Vagina (tissue), 2 donors: ENCODE measurements at regions not wholly inside any gene's neighbourhood (a gene's known extent, or its start where the extent isn't known, plus 50 kb on each side); places are given as distances from the start of the nearest gene placed in this dataset.

Source experiments
- CTCF ChIP-seq, 3 experiments: fragments of 450-650 bp in 2 of 3; fragments of 200-600 bp in 1 of 3; sonication (generic) in 1 of 3; IDR thresholded peaks; one replicate each; pipeline ENCODE4 v1.5.1; 2017 to 2019; ENCODE audit warnings: antibody characterized with exemption in 3 of 3, mild to moderate bottlenecking in 2 of 3, moderate library complexity in 2 of 3
- POLR2A ChIP-seq, 2 donors: fragments of 450-650 bp; IDR thresholded peaks; one replicate each; pipeline ENCODE4 v1.6.1; 2017; ENCODE audit warnings: antibody characterized with exemption in 2 of 2, mild to moderate bottlenecking in 2 of 2, moderate library complexity in 2 of 2
- POLR2AphosphoS5 ChIP-seq, 2 donors: sonication (generic); formaldehyde crosslinking; IDR thresholded peaks; one replicate each; pipeline ENCODE4 v1.9.0; 2017; ENCODE audit warnings: antibody characterized with exemption in 2 of 2, mild to moderate bottlenecking in 2 of 2, low read depth in 1 of 2; ENCODE audit not compliant: insufficient read depth in 1 of 2

GRCh38 chr14:66383257-66383656 is 102.9 kb upstream of the CCDC196 start:
- TF ChIP-seq POLR2A (IDR thresholded peaks at IDR 0.05) (no peak), CTCF (IDR thresholded peaks at IDR 0.05) (no peak), POLR2AphosphoS5 (IDR thresholded peaks at IDR 0.05; ENCODE audit: insufficient read depth in 1 of 2, low read depth in 1 of 2) (no peak)
